HG03521 (cell line): ENCODE measurements at regions not wholly inside any gene's neighbourhood (a gene's known extent, or its start where the extent isn't known, plus 50 kb on each side); places are given as distances from the start of the nearest gene placed in this dataset.
"Not testable (repeated sequence)": the region's sequence is repeated elsewhere in the genome, so short reads cannot be mapped to it uniquely, and the experiment has no call there.

Experiments used
- ATAC-seq: cut with Tn5 transposase; IDR thresholded peaks from one replicate; pipeline ENCODE4 v1.9.1; 2021; ENCODE audit warnings: mild to moderate bottlenecking, moderate library complexity; ENCODE audit not compliant: unreplicated experiment

DNA sequence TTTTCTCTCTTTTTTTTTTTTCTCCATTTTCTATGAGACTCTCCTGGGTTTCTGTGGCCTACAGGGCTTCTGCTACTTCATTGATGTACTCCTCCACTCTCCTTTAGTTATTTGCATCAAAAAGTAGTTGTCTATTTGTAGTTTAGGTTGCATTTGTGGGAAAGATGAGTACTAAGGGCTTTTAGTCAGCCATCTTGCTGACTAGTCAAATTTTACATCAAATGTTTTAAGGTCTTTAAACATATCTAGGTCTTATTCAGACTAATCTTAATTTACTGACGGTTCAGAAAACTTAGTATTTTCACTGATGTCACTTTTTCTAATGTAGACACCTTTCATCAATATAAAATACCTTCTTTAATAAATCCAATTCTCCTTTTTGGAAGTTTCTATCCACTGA lies 871.0 kb downstream of the PLOD2 start:
- ATAC-seq: no peak

DNA sequence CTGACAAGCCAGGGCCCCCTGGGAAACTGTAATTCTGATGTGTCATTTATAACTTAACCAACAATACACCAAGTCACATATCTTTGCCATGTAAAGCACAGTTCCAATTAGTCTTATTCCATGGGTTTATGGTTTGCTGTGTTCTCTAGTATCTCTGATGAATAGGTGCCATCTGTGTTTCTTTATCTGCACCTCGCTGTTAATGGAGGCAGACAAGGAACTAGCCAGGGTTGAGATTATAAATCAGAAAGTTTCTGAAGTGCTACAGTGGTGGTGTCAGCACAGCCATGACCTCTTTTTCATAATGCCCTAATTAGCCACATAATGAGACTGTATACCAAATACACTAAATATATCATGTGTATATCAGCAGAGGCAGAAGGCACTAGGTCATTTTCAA lies 866.4 kb downstream of the PLOD2 start:
- ATAC-seq: no peak

DNA sequence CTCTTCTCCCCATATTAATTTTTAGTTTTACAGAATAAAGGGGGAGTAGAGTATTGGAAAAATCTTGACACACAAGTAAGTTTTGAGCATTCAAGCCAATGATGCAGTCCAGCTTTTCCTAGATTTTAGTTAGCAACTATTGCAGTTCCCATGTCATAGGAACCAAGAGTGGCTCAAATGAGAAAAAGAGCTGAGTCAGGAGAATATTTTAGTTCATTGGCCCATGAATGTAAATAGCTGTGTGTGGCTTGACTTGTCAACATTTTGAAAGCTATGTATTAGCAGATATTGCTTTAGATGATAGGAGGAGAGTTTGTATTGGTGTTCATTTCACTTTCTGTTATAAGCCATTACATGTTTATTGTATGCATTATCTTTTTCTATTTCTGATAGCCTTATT lies 853.7 kb downstream of the PLOD2 start:
- ATAC-seq: no peak

GRCh38 chr3:145313751-145314150 lies 847.2 kb downstream of the PLOD2 start:
- ATAC-seq: no peak

DNA sequence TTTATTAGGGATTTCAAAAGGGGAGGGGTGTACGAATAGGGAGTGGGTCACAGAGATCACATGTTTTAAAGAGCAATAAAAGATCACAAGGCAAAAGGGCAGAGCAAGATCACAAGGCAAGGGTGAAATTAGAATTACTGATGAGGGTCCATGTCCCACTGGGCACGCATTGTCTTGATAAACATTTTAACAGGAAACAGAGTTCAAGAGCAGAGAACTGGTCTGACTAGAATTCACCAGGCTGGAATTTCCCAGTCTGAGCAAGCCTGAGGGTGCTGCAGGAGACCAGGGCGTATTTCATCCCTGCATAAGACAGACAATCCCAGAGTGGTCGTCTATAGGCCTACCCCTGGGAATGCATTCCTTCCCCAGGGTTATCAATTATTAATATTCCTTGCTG lies 844.7 kb downstream of the PLOD2 start:
- ATAC-seq: not testable (repeated sequence)

DNA sequence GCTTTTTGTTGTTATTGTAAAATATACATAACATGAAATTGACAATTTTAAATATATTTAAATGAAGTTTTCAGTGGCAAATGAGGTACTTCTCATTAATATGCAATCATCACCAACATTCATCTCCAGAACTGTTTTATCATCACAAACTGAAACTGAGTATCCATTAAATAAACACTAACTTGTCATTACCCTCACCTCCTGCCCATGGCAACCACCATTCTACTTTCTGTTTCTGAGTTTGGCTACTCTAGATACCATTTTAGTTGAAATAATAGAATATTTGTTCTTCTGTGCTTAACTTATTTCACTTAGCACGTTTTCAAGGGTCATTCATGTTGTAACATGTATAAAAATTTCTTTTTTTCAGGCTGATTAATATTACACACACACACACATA lies 834.3 kb downstream of the PLOD2 start:
- no peak for ATAC-seq

DNA sequence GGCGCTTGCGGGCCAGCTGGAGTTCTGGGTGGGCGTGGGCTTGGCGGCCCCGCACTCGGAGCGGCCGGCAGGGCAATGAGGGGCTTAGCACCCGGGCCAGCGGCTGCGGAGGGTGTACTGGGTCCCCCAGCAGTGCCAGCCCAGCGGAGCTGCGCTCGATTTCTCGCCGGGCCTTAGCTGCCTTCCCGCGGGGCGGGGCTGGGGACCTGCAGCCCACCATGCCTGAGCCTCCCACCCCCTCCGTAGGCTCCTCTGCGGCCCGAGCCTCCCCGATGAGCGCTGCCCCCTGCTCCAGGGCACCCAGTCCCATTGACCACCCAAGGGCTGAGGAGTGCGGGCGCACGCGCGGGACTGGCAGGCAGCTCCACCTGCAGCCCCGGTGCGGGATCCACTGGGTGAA lies 827.6 kb downstream of the PLOD2 start:
- ATAC-seq: not testable (repeated sequence)

- ATAC-seq: no peak
These were observed 827.1 kb downstream of the PLOD2 start for GRCh38 chr3:145333931-145334330.

- ATAC-seq: no peak
These were observed 805.8 kb downstream of the PLOD2 start for GRCh38 chr3:145355206-145355605.

- no peak for ATAC-seq
These were observed 803.5 kb downstream of the PLOD2 start for GRCh38 chr3:145357453-145357852.

DNA sequence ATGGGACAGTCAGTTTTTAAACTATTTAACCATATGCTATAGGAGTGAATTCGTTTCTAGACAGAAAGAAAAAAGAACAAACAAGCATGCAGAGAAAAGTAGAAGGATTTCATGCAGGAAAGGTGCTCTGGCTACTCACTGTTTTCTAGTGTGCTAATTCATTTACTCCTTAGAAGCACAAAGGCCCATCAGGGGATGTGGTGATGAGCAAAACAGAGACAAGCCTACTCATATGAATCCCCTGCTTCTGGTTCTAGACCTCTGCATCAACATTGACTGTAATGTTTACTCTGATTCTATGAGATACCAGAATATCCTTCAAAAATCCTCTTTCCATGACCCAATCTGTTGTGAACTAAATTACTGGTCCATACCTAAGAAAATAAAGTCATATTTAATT lies 801.9 kb downstream of the PLOD2 start:
- no peak for ATAC-seq

GRCh38 chr3:145368748-145369147 lies 792.2 kb downstream of the PLOD2 start:
- ATAC-seq: no peak

DNA sequence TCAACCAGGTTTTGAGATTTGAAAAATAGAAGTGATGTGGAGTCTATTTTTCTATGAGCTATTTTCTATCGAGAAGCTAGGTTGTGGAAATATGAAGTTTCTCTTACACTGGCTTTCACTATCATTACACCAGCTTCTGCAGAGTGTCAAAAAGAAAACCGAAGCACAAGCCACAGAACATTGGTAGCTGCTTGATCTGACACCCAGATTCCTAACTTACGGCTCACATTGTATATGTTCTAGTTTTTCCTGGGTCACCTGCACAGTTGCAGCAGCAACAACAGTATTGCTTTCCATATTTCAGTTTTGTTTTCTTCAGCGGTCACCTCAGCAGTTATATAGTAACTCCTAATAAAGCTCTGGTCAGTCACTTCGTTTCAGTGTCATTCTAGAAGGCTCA lies 790.1 kb downstream of the PLOD2 start:
- ATAC-seq: no peak

DNA sequence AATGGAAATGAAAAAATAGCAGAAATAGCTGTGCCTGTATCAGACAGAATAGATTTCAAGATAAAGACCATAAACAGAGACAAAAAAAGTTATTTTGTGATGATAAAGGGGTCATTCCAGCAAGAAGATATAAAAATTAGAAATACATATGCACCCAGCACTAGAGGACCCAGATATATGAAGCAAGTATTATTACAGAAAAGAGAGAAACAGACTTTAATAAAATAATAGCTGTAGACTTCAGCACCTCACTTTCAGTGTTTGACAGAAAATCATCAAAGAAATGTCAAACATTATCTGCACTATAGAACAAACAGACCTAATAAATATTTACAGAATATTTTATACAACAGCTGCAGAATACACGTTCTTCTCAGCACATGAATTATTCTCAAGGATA lies 783.7 kb downstream of the PLOD2 start:
- no peak for ATAC-seq

GRCh38 chr3:145383416-145383815 lies 777.6 kb downstream of the PLOD2 start:
- ATAC-seq: no peak

DNA sequence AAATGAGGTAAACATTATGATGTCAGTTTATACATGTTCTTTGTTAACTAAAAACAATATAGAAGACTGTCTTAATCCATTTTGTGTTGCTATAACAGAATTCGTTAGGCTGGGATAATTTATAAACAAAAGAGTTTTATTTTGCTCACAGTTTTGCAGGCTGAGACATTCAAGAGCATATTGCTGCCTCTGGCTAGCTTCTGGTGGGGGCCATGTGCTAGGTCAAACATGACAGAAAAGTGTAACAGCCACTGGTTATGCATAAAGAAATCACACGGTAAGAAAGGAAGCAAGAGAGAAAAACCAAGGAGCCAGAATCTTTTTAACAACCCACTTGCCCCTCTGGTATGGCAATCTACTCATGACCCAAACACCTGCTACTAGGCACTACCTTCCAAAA lies 776.7 kb downstream of the PLOD2 start:
- no peak for ATAC-seq

DNA sequence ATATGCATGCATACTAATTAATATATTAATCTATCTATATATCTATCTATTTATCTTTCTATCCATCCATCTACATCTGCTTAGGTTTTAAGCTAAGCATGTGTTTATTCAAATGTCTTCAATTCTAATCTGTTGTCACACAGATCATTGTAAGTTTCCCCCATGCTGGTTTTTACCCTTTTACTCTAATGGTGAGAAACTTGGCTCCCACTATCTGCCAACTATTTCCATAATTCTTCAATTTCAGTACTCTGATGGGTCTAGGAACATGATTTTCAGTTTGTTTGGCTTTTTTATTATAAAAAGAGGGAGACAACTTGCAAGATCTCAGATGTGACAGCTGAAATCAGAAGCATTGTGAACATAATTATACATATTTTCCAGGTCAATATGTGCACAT lies 773.8 kb downstream of the PLOD2 start:
- no peak for ATAC-seq

DNA sequence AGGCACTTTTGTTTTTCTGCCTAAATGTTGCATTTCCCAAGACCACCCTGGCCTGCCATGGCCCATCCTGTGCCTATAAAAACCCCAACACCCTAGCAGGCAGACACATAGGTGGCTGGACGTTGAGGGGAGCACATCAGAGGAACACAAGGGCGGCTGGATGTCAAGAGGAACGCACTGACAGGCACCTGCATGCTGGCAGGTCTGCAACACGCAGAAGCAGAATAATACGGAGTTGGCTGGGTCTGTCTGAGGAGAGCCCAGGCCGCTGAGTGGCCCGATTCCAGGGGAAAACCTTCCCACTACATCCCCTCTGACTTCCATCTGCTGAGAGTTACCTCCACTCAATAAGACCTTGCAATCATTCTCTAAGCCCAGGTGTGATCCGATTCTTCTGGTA lies 765.6 kb downstream of the PLOD2 start:
- no peak for ATAC-seq

- ATAC-seq: no peak
These were observed 749.4 kb downstream of the PLOD2 start for GRCh38 chr3:145411605-145412004.

DNA sequence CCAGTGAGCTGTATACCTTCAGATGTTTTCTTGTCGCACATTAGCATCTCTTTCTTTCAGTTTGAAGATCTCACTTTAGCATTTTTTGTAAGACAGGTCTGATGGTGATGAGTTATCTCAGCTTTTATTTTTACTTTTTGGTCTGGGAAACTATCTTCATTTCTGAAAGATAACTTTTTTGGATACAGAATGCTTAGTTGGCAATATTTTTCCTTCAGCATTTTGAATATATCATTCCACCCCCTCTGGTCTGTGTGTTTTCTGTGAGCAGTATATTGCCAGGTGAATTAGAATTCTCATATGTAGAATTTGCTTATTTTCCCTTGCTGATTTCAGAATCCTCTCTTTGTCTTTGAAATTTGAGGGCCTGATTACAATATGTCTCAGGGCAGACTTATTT lies 743.3 kb downstream of the PLOD2 start:
- ATAC-seq: no peak

DNA sequence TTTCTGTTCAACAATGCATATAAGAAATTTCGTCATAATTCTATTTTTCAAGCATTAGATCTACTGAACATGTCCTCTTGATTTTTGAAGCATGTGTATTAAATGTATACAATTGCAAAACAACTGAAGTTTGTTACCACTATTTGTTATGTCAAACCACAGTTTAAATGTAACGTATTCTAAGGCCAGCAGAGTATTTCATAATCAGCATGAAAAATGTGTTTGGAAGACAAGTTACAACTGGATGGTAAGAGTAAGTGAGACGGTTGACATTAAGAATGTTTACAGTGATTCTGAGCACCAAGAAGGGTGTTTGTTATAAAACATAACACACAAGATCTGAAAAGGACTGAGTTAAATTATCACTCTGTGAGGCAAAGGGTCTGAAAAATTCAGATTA lies 738.4 kb downstream of the PLOD2 start:
- ATAC-seq: no peak

- ATAC-seq: no peak
These were observed 733.6 kb downstream of the PLOD2 start for GRCh38 chr3:145427355-145427754.

DNA sequence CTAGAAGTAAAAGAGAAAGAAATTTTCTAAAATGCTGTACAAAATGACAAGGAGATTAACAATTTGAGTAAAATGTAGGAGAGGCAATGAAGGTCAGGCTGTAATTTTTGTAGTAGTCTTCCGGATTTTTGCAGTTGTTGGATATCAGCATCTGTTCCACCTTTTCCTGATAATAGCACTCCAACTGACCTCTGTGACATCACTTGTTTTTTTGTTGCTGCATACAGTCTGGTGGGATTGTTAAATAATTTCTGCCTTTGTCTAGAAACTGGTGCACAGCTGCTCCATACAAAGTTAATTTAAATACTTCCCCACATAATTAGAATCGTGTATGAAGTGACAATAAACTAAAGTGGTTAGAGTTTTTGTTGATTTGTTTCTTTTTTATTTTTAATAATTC lies 731.4 kb downstream of the PLOD2 start:
- ATAC-seq: no peak

DNA sequence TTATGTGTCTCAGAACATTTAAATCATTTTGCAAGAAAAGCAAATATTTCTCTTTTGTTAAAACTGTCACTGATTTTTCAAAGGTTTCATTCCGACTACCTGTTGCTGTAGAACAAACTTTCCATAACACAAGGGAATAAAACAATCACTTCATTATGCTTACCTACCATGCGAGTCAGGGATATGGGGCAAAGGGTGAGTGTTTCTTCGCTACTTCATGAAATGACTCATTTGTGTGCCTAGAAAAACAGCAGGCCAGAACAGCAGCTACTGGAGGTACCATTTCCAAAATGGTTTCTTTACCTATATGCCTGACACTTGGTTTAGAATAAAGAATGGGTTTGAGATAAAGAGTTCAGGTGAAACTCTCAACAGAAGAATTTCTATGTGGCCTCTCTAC lies 712.5 kb downstream of the PLOD2 start:
- no peak for ATAC-seq
